Spinal cord (tissue), 9 donors: ENCODE measurements at regions not wholly inside any gene's neighbourhood (a gene's known extent, or its start where the extent isn't known, plus 50 kb on each side); places are given as distances from the start of the nearest gene placed in this dataset.

Experiments used
- DNase-seq, 6 donors: peaks; one replicate each; pipeline versions ENCODE4 v3.0.0 to v3.0.0-alpha.2; 2013 to 2015; ENCODE audit warnings: low spot score in 6 of 6, low read depth in 4 of 6
- H3K27ac ChIP-seq: one replicate; pipeline ENCODE4 v1.5.1; 2013; ENCODE audit warnings: low read depth, low read length, control low read depth
- H3K27me3 ChIP-seq: one replicate; pipeline ENCODE4 v1.6.1; 2013; ENCODE audit warnings: low read length; ENCODE audit not compliant: control insufficient read depth, insufficient read depth
- H3K36me3 ChIP-seq: one replicate; pipeline ENCODE4 v1.6.1; 2013; ENCODE audit warnings: low read length; ENCODE audit not compliant: control insufficient read depth, insufficient read depth
- H3K4me1 ChIP-seq: one replicate; pipeline ENCODE4 v1.6.1; 2013; ENCODE audit warnings: low read length; ENCODE audit not compliant: control insufficient read depth, insufficient read depth
- H3K4me3 ChIP-seq: one replicate; pipeline ENCODE4 v1.5.1; 2013; ENCODE audit warnings: low read depth, low read length, control low read depth
- H3K9me3 ChIP-seq: one replicate; pipeline ENCODE4 v1.6.1; 2013; ENCODE audit warnings: low read length; ENCODE audit not compliant: control insufficient read depth, insufficient read depth
- WGBS: methylation state at CpG from one replicate; pipeline ENCODE4 v1.1.5; 2013; ENCODE audit warnings: missing lambda C conversion rate; ENCODE audit not compliant: insufficient coverage; 5-methylcytosine and 5-hydroxymethylcytosine counted together
- donor health status: healthy.

- Histone ChIP-seq H3K27me3 (no peaks in the 10 kb centered on the region), H3K9me3 (no peaks in the 10 kb centered on the region), H3K4me3 (no peak overlapping the region), H3K36me3 (no peaks in the 10 kb centered on the region), H3K4me1 (no peaks in the 10 kb centered on the region), H3K27ac (no peak overlapping the region)
- 100% methylated on average over 1 of the region's 2 CpGs for WGBS
- DNase-seq: no peak
These were observed 2011.5 kb upstream of the PCDH20 start for GRCh38 chr13:63427170-63427569.

GRCh38 chr13:63425131-63425530 lies 2009.5 kb upstream of the PCDH20 start:
- no peaks in the 10 kb centered on the region for H3K27me3 ChIP-seq
- H3K4me1 ChIP-seq: no peaks in the 10 kb centered on the region
- H3K27ac ChIP-seq: no peak overlapping the region
- H3K4me3 ChIP-seq: no peak overlapping the region
- no peaks in the 10 kb centered on the region for H3K36me3 ChIP-seq
- no peak for DNase-seq
- WGBS: no CpG with 5 or more reads among the region's 2 CpGs
- no peaks in the 10 kb centered on the region for H3K9me3 ChIP-seq

- WGBS: no CpG with 5 or more reads among the region's 3 CpGs
- Histone ChIP-seq H3K4me1 (no peaks in the 10 kb centered on the region), H3K9me3 (no peaks in the 10 kb centered on the region), H3K27ac (no peak overlapping the region), H3K4me3 (no peak overlapping the region), H3K36me3 (no peaks in the 10 kb centered on the region), H3K27me3 (no peaks in the 10 kb centered on the region)
- peak in 1 of 6 donors; percentile 62 for DNase-seq
These were observed 2005.5 kb upstream of the PCDH20 start for GRCh38 chr13:63421123-63421522.

- Histone ChIP-seq H3K27ac (no peak overlapping the region), H3K4me3 (no peak overlapping the region), H3K36me3 (no peaks in the 10 kb centered on the region), H3K9me3 (no peaks in the 10 kb centered on the region), H3K27me3 (no peaks in the 10 kb centered on the region), H3K4me1 (no peaks in the 10 kb centered on the region)
- DNase-seq: no peak
These were observed 2005.0 kb upstream of the PCDH20 start for GRCh38 chr13:63420685-63421084.

GRCh38 chr13:63414247-63414646 lies 1998.6 kb upstream of the PCDH20 start:
- no peak overlapping the region for H3K4me3 ChIP-seq
- H3K36me3 ChIP-seq: no peaks in the 10 kb centered on the region
- H3K27me3 ChIP-seq: no peaks in the 10 kb centered on the region
- no peak for DNase-seq
- no peaks in the 10 kb centered on the region for H3K9me3 ChIP-seq
- H3K27ac ChIP-seq: no peak overlapping the region
- 100% methylated on average over 1 of the region's 2 CpGs for WGBS
- H3K4me1 ChIP-seq: no peaks in the 10 kb centered on the region

GRCh38 chr13:63409791-63410351 lies 1994.2 kb upstream of the PCDH20 start:
- H3K27me3 ChIP-seq: no peaks in the 10 kb centered on the region
- DNase-seq: no peak
- no peaks in the 10 kb centered on the region for H3K9me3 ChIP-seq
- H3K4me3 ChIP-seq: no peak overlapping the region
- no peaks in the 10 kb centered on the region for H3K4me1 ChIP-seq
- WGBS: no CpG with 5 or more reads among the region's 7 CpGs
- H3K27ac ChIP-seq: no peak overlapping the region
- H3K36me3 ChIP-seq: no peaks in the 10 kb centered on the region

- DNase-seq: peak in 3 of 6 donors; percentile 19 to 68 (median 35)
- no peaks in the 10 kb centered on the region for H3K9me3 ChIP-seq
- H3K27ac ChIP-seq: no peak overlapping the region
- H3K4me3 ChIP-seq: no peak overlapping the region
- H3K36me3 ChIP-seq: no peaks in the 10 kb centered on the region
- H3K4me1 ChIP-seq: no peaks in the 10 kb centered on the region
- no peaks in the 10 kb centered on the region for H3K27me3 ChIP-seq
- no CpG with 5 or more reads among the region's 4 CpGs for WGBS
These were observed 1992.9 kb upstream of the PCDH20 start for GRCh38 chr13:63408331-63409189.

- no peaks in the 10 kb centered on the region for H3K4me1 ChIP-seq
- H3K36me3 ChIP-seq: no peaks in the 10 kb centered on the region
- DNase-seq: no peak
- H3K27ac ChIP-seq: no peak overlapping the region
- H3K27me3 ChIP-seq: no peaks in the 10 kb centered on the region
- H3K4me3 ChIP-seq: no peak overlapping the region
- no peaks in the 10 kb centered on the region for H3K9me3 ChIP-seq
These were observed 1988.1 kb upstream of the PCDH20 start for GRCh38 chr13:63403733-63404132.

- no peak for DNase-seq
- Histone ChIP-seq H3K36me3 (no peaks in the 10 kb centered on the region), H3K27ac (no peak overlapping the region), H3K4me3 (no peak overlapping the region), H3K4me1 (no peaks in the 10 kb centered on the region), H3K27me3 (no peaks in the 10 kb centered on the region), H3K9me3 (no peaks in the 10 kb centered on the region)
- 91% methylated on average over 8 of the region's 9 CpGs for WGBS
These were observed 1981.1 kb upstream of the PCDH20 start for GRCh38 chr13:63396746-63397145.

GRCh38 chr13:63393112-63393511 lies 1977.5 kb upstream of the PCDH20 start:
- WGBS: no CpG with 5 or more reads among the region's 3 CpGs
- DNase-seq: no peak
- Histone ChIP-seq H3K36me3 (no peaks in the 10 kb centered on the region), H3K4me3 (no peak overlapping the region), H3K27ac (no peak overlapping the region), H3K4me1 (no peaks in the 10 kb centered on the region), H3K9me3 (no peaks in the 10 kb centered on the region), H3K27me3 (no peaks in the 10 kb centered on the region)
